T47D (cell line): ENCODE measurements at regions not wholly inside any gene's neighbourhood (a gene's known extent, or its start where the extent isn't known, plus 50 kb on each side); places are given as distances from the start of the nearest gene placed in this dataset.

Experiments used
- DNase-seq, 2 experiments: peaks; one replicate each; pipeline versions ENCODE4 v3.0.0 to v3.0.0-alpha.2; 2011 to 2012; ENCODE audit warnings: low read depth in 1 of 2, low spot score in 1 of 2
- JUND ChIP-seq: IDR thresholded peaks from 2 replicates; pipeline ENCODE4 v1.6.1; 2012; ENCODE audit warnings: low read depth
- in situ Hi-C: cut with HindIII; loops from 2 replicates; pipeline ENCODE4 v1.10.0; 2016; ENCODE audit warnings: low sequenced_read_pairs, low pct_unique_long_range_greater_than_20kb

DNA sequence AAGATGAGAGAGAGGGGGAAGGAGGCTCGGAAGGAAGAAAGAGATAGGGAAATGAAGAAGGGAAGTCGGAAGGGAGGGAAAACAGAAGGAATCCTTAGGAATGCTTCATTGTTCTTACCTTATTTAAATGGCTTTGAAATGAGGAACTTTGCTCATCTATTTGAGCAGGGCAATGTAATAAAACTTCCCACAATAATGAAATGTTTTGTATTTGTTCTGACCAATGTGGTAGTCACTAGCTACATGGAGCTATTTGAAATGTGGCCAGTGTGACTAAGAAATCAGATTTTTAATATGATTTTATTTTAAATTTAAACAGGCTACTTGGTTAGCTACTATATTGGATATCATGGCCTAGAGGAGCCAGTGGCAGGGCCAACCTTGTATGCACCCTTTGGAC lies 510.6 kb downstream of the HTR7 start:
- no peak for TF ChIP-seq JUND
- DNase-seq = no peak
- in situ Hi-C loops = no loop called here

DNA sequence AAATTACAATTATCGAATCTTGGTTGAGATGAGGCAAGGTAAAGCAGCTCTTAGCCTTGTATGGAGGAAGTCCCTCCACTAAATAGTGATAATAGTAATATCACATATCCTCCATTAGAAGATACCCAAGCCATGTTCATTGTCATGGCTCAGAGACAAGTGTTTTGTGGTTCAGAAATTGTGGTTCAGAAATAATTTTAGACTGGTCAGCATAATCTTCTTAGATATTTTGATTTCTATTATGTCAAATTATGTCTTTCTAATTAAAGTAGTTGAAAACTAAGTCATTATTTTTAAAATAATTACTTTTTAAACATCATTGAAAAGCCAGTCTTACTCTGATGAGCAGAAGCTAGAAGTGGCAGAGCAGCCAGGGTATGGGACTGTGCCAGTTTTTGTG lies 507.7 kb downstream of the HTR7 start:
- DNase-seq = no peak
- in situ Hi-C loops = no loop called here
- TF ChIP-seq JUND = no peak

DNA sequence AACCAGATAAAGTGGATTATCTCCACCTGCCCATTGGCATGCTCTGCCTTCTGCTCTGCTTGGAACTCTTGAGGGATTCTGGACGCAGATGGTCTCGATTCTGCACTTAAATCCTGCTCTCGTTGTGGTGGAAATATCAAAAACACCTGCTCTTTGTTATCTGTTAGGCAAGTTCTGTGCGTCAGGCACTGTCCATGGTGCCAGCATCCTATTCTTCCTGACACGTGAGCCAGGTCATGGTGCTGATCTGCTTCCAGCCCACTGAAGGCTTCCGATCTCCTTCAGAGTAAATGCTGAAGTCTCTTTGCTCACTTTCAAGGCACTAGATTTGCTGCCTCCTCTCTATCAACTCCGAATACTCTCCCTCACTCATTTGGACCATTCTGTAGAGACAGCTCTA lies 505.6 kb downstream of the HTR7 start:
- in situ Hi-C loops = no loop called here
- DNase-seq = no peak
- TF ChIP-seq JUND = no peak

DNA sequence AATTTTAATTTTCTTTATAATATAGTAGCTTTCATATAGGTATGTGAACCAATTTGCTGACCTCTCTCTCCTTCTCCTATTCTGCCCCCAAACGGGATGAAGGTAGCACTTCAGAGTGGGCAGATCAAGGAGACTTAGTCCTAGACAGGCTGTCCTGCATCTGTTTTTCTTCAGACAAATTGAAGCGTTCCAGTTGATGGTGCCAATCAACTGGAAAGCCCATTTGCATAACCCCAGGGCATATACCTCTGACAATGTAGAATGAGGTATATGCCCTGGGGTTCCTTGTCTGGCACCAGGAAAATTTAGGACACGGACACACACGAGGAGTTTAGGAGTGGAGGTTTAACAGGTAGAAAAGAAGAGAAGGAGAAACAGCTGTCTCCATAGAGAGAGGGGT lies 502.9 kb downstream of the HTR7 start:
- TF ChIP-seq JUND = no peak
- in situ Hi-C loops = no loop called here
- DNase-seq = no peak

DNA sequence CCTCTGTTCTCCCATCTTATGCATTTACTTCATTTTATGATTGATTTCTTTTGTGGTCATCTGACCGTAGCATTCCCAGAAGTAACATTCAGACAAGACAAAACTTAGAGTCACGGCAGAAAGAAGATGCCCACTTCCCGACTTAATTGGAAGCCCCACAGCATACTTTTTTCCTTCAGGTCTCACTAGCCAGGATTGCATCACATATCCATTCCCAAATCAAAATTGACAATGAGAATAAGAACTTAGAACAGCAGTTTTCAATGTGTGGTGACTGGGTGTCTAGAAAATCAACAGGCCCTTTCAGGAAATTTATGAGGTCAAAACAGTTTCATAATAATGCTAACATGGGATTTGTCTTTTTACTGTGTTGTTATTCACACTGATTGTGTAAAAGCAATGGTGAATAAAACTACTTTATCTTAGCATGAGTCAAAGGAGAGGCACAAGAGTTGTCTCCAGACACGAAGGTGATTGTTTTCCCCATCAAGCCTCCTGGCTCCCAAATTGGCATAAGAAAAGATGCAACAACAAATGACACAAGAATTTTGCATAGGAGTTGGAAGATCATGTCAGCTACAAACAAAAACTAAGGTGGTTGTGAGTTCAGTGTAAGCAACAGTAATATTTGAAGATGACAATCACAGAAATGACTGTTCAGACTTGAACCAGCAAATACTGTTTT lies 493.9 kb downstream of the HTR7 start:
- DNase-seq = no peak
- in situ Hi-C loops = no loop called here
- TF ChIP-seq JUND = no peak

DNA sequence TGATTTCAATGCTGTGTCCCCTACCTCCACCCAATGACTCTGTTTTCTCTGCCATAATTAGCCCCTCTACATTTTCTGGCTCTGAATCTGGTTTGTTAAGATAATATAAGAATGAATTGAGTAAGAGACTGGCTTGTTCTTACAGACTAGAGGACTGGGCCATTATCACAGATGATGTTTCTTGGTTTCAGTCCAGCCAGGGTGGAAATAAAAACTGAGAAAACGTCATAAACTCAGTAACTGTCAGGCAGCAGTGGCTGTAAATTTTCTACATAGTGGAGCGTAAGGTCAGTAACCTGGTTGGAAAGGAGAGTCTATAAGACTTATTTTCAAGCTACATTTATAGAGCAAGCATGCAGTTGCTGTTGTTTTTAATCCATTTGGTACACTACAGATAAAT lies 485.4 kb downstream of the HTR7 start:
- DNase-seq = no peak
- in situ Hi-C loops = no loop called here
- no peak for TF ChIP-seq JUND

DNA sequence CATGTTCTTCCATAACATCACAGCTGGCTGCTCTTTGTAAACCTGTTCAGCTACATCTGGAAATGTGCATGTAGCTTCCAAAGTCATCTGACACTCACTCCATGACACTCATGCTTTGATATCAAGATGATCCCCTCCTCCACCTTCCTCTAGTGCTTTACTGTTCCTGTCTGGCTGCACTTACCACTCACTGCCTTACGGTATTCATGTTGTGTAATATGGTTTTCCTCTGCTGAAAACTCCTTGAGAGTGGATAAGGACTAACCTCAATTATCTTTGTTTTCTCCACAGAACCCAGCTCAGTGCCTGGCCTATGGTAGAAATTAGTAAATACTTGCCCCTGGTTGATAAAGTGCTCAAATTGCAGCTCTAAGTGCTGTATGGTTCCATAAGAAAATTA lies 483.9 kb downstream of the HTR7 start:
- in situ Hi-C loops = no loop called here
- DNase-seq = no peak
- TF ChIP-seq JUND = no peak

DNA sequence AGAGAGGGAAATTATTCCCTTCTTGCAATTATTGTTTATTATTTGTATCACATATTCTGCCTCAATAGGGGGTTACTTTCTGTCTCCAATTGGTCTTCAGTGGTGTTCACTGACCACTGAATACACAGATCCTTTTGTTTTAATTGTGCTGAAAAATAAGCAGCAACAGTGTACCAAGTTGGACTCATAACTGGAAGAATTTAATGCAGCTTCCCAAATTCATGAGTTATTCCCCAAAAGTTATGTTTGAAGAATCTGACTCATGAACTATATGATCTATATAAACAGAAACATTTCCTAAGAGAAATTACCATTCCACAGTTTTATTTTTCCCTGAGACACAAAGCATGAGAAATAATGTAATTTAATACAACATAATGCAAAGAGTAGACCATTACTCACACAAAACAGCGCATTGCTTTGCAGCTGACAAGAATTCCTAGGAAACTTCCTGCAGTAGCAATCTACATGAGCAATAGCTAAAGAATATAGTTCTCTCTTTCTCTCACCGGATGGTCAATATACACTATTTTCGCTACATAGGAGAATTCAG lies 479.2 kb downstream of the HTR7 start:
- in situ Hi-C loops = no loop called here
- no peak for DNase-seq
- no peak for TF ChIP-seq JUND

DNA sequence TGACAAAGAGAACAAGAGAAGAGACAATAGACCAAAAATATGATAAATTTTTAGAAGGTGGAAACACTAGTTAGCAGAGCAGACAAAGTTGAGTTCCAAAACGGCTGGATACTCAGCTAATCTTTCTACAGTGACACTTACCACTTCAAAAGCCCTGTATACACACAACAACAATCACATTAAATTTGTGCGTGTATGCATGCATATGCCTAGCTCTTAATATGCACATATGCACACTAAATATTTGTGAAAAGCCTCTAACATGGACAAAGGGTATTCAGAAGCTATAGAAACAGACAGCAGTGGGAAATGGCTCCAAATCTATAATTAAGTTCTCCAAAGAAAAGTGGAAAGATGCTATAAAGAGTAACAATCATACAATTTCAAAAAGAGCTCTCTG lies 476.4 kb downstream of the HTR7 start:
- no peak for DNase-seq
- in situ Hi-C loops = no loop called here
- no peak for TF ChIP-seq JUND

DNA sequence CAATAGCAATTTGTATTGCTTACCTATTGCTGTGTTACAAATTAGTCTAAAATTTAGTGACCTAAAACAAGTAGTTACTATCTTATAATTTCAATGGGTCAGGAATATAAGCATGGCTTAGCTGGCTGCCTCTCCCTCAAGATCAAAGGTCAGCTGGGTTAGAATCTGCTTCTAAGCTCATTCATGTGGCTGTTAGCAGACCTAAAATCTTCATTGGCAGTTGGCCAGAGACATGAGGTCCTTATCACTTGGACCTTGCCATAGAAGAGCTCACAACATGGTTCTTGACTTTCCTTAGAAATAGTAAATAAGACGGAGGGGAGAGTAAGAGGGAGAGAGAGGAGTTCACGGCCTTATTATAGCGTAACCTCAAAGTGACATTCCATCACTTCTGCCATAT lies 468.0 kb downstream of the HTR7 start:
- no peak for DNase-seq
- no peak for TF ChIP-seq JUND
- in situ Hi-C loops = no loop called here

DNA sequence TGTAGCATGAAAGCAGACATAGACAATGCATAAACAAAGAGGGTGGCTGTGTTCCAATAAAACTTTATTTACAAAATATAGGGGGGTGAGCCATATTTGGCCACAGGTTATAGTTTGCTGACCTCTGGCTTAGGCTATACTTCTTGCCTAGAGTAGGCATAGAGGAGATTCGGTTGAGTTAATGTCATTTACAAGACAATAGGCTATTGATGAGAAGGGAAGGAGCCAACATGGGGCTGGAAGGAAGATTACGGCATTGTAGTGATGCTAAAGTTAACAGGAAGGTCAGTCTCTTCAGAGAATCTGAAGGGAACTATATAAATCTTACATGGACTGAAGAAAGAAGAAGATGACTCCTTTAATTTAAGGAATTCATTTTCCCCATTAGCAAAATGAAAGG lies 463.5 kb downstream of the HTR7 start:
- no peak for TF ChIP-seq JUND
- DNase-seq = no peak
- in situ Hi-C loops = no loop called here

DNA sequence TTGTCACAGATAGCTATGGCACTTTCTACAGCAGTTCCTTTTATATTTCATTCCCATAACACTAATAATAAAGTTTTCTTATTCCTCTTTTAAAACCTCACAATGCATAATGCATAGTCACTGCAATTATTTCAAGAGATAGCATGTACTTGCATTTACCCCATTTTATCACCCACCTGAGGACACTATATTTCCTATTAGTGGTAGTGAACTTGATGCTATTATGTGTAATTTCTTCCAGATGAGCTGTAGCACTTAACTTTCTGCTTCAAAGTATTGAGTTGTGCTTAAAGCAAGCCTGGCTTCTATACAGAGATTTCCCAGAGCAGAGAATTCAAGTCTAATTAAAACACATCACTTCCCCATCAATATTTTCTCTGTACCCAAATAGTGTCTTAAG lies 461.1 kb downstream of the HTR7 start:
- no peak for TF ChIP-seq JUND
- DNase-seq = no peak
- in situ Hi-C loops = no loop called here

DNA sequence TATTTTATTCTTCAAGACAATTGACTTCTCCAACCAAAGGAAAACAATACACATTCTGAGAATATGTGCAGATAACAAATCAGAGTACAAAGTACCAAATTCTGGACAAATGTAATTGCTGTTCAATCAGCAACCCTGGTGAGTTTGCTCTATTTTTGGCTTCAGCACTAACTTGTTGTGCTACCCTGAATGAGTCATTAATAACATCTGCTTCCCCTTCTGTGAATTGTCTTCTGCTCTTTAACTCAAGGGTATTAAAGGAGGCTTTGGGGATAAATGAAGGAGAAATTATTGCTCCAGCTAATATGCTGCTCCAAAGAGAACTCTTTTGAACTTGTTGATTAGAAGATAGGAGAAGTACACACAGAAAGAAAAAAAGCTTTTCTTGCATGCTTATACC lies 459.3 kb downstream of the HTR7 start:
- in situ Hi-C loops = no loop called here
- DNase-seq = no peak
- no peak for TF ChIP-seq JUND

DNA sequence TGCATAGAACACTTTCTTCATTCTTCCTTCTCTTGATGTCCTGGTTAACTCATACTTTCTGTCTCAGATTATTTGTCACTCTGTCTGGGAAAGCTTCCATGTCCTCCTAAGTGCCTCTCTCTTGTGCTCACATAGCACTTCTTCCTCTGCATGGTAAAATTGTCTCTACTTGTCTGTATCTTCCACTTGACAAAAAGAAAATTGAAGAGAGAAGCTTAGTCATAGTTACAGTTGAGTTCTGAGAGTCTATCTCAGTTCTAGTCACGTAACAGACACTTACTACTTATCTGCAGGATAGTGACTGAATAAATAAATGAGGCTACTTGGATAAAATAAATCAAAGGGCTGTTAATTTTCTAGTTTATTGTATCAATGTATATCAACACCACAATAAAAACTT lies 458.1 kb downstream of the HTR7 start:
- DNase-seq = no peak
- no peak for TF ChIP-seq JUND
- in situ Hi-C loops = no loop called here
